ENCODE measurements at regions not wholly inside any gene's neighbourhood (a gene's known extent, or its start where the extent isn't known, plus 50 kb on each side); places are given as distances from the start of the nearest gene placed in this dataset.

- no peak for TF ChIP-seq BRCA1 (IDR thresholded peaks at IDR 0.05; ENCODE audit: low read depth, low read length)
- no peak for TF ChIP-seq USF1 (IDR thresholded peaks at IDR 0.05; ENCODE audit: borderline replicate concordance, extremely low read length, insufficient read depth, low read depth, low read length)
- TF ChIP-seq EP300 (IDR thresholded peaks at IDR 0.05; ENCODE audit: borderline replicate concordance in 1 of 2, control insufficient read depth in 1 of 2, low read depth in 2 of 2, low read length in 2 of 2), result no peak
- no peak for TF ChIP-seq POLR2AphosphoS5 (IDR thresholded peaks at IDR 0.05; ENCODE audit: low read length)
- no peak for TF ChIP-seq NR2F1 (conservative IDR thresholded peaks at IDR 0.05)
- no peak for TF ChIP-seq SIN3A (IDR thresholded peaks at IDR 0.05; ENCODE audit: low read depth, low read length)
- TF ChIP-seq CHD2 (IDR thresholded peaks at IDR 0.05; ENCODE audit: borderline replicate concordance, low read depth, low read length), result no peak
- TF ChIP-seq, protein P1, sequence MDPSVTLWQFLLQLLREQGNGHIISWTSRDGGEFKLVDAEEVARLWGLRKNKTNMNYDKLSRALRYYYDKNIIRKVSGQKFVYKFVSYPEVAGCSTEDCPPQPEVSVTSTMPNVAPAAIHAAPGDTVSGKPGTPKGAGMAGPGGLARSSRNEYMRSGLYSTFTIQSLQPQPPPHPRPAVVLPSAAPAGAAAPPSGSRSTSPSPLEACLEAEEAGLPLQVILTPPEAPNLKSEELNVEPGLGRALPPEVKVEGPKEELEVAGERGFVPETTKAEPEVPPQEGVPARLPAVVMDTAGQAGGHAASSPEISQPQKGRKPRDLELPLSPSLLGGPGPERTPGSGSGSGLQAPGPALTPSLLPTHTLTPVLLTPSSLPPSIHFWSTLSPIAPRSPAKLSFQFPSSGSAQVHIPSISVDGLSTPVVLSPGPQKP (IDR thresholded peaks at IDR 0.05; ENCODE audit: low read depth, low read length), result no peak
- no peak for TF ChIP-seq SIX5 (IDR thresholded peaks at IDR 0.05; ENCODE audit: low read depth, low read length, severe bottlenecking)
- no peak for TF ChIP-seq NFYB (IDR thresholded peaks at IDR 0.05; ENCODE audit: insufficient read depth, low read depth, low read length)
These were observed 103.9 kb upstream of the TSPAN2 start for GRCh38 chr1:115193046-115193828.

Data from GM12878 (cell line).